H1 (cell line): ENCODE measurements at regions not wholly inside any gene's neighbourhood (a gene's known extent, or its start where the extent isn't known, plus 50 kb on each side); places are given as distances from the start of the nearest gene placed in this dataset.

Experiments used
- BRCA1 ChIP-seq: IDR thresholded peaks from 2 replicates; pipeline ENCODE4 v1.6.1; 2012; ENCODE audit warnings: low read depth, low read length, improper control_type of control experiment
- CREB1 ChIP-seq: IDR thresholded peaks from 2 replicates; pipeline ENCODE4 v1.6.1; 2012; ENCODE audit warnings: inconsistent platforms
- CTCF ChIP-seq, 3 experiments: IDR thresholded peaks; 1 replicate in 2 of 3; 2 replicates in 1 of 3; pipeline versions ENCODE4 v1.5.1 to v1.6.1; 2011; ENCODE audit warnings: low read length in 3 of 3, mild to moderate bottlenecking in 3 of 3, inconsistent platforms in 2 of 3, low read depth in 1 of 3, moderate library complexity in 1 of 3; ENCODE audit not compliant: insufficient read depth in 1 of 3; ENCODE audit errors: control extremely low read depth in 1 of 3
- EZH2 ChIP-seq: fragments of 200-600 bp; sonication (generic); IDR thresholded peaks from 2 replicates; pipeline ENCODE4 v1.7.1; 2012; ENCODE audit warnings: low read depth, mild to moderate bottlenecking, moderate library complexity, low read length, inconsistent platforms; ENCODE audit not compliant: severe bottlenecking
- GABPA ChIP-seq: IDR thresholded peaks from 2 replicates; pipeline ENCODE4 v1.6.1; 2011; ENCODE audit warnings: mild to moderate bottlenecking, low read length, moderate library complexity, borderline replicate concordance; ENCODE audit not compliant: insufficient read depth
- HDAC2 ChIP-seq, 2 experiments: fragments of 300-600 bp in 1 of 2; sonication (generic) in 1 of 2; IDR thresholded peaks; 2 replicates each; pipeline ENCODE4 v1.6.1; 2011 to 2012; ENCODE audit warnings: low read depth in 2 of 2, low read length in 2 of 2, mild to moderate bottlenecking in 2 of 2, moderate library complexity in 2 of 2, borderline replicate concordance in 1 of 2, inconsistent platforms in 1 of 2
- JUN ChIP-seq: IDR thresholded peaks from 2 replicates; pipeline ENCODE4 v1.6.1; 2011; ENCODE audit warnings: low read depth, mild to moderate bottlenecking, improper control_type of control experiment, low read length
- JUND ChIP-seq: IDR thresholded peaks from 2 replicates; pipeline ENCODE4 v1.6.1; 2011; ENCODE audit warnings: mild to moderate bottlenecking, improper control_type of control experiment, low read length
- MAFK ChIP-seq: IDR thresholded peaks from 2 replicates; pipeline ENCODE4 v1.6.1; 2012; ENCODE audit warnings: low read depth, mild to moderate bottlenecking, improper control_type of control experiment, low read length
- MAX ChIP-seq: IDR thresholded peaks from 2 replicates; pipeline ENCODE4 v1.6.1; 2012; ENCODE audit warnings: inconsistent platforms
- NRF1 ChIP-seq: IDR thresholded peaks from 2 replicates; pipeline ENCODE4 v1.6.1; 2011; ENCODE audit warnings: mild to moderate bottlenecking, low read depth, low read length, improper control_type of control experiment
- POLR2A ChIP-seq, 2 experiments: IDR thresholded peaks; 1 replicate in 1 of 2; 2 replicates in 1 of 2; pipeline ENCODE4 v1.6.1; 2011; ENCODE audit warnings: low read depth in 2 of 2, low read length in 2 of 2, mild to moderate bottlenecking in 2 of 2; ENCODE audit errors: control extremely low read depth in 1 of 2
- RAD21 ChIP-seq, 2 experiments: IDR thresholded peaks in 1 of 2; conservative IDR thresholded peaks in 1 of 2; 2 replicates each; pipeline ENCODE4 v1.6.1; 2011; ENCODE audit warnings: low read depth in 2 of 2, low read length in 2 of 2, improper control_type of control experiment in 1 of 2, inconsistent platforms in 1 of 2, mild to moderate bottlenecking in 1 of 2, moderate library complexity in 1 of 2
- SP1 ChIP-seq: IDR thresholded peaks from 2 replicates; pipeline ENCODE4 v1.6.1; 2011; ENCODE audit warnings: low read depth, low read length

- no peak for TF ChIP-seq CTCF (IDR thresholded peaks at IDR 0.05; ENCODE audit: control extremely low read depth in 1 of 3, insufficient read depth in 1 of 3, low read depth in 1 of 3, low read length in 3 of 3)
- TF ChIP-seq JUND: no peak
- no peak for TF ChIP-seq RAD21 (IDR thresholded peaks at IDR 0.05 in 1 of 2, conservative IDR thresholded peaks at IDR 0.05 in 1 of 2; ENCODE audit: low read depth in 2 of 2, low read length in 2 of 2)
- TF ChIP-seq POLR2A (IDR thresholded peaks at IDR 0.05; ENCODE audit: control extremely low read depth in 1 of 2, low read depth in 2 of 2, low read length in 2 of 2): no peak
- TF ChIP-seq GABPA: no peak
- no peak for TF ChIP-seq EZH2
- no peak for TF ChIP-seq SP1
- TF ChIP-seq JUN: no peak
- TF ChIP-seq MAFK: no peak
- no peak for TF ChIP-seq NRF1
- TF ChIP-seq HDAC2 (IDR thresholded peaks at IDR 0.05; ENCODE audit: borderline replicate concordance in 1 of 2, low read depth in 2 of 2, low read length in 2 of 2): no peak
- TF ChIP-seq BRCA1: no peak
- no peak for TF ChIP-seq MAX
- no peak for TF ChIP-seq CREB1
Observed at GRCh38 chr10:3592424-3592823, 192.6 kb downstream of the KLF6 start.
